GM12874 (cell line): ENCODE measurements at regions not wholly inside any gene's neighbourhood (a gene's known extent, or its start where the extent isn't known, plus 50 kb on each side); places are given as distances from the start of the nearest gene placed in this dataset.

Source experiments
- CTCF ChIP-seq: IDR thresholded peaks from 2 replicates; pipeline ENCODE4 v1.5.1; 2011; ENCODE audit warnings: low read depth, mild to moderate bottlenecking, control low read depth, low read length, moderate library complexity; ENCODE audit not compliant: insufficient read depth

- TF ChIP-seq CTCF: no peak
These were observed 69.5 kb upstream of the SSX2IP start for GRCh38 chr1:84759756-84760155.

GRCh38 chr1:84758968-84759491 lies 68.8 kb upstream of the SSX2IP start:
- TF ChIP-seq CTCF: no peak

GRCh38 chr1:84758476-84758875 lies 68.2 kb upstream of the SSX2IP start:
- TF ChIP-seq CTCF: no peak

- no peak for TF ChIP-seq CTCF
These were observed 67.0 kb upstream of the SSX2IP start for GRCh38 chr1:84757301-84757700.

GRCh38 chr1:84756455-84757082 lies 66.3 kb upstream of the SSX2IP start:
- no peak for TF ChIP-seq CTCF

GRCh38 chr1:84756001-84756400 lies 65.7 kb upstream of the SSX2IP start:
- TF ChIP-seq CTCF: no peak

- TF ChIP-seq CTCF: no peak
These were observed 65.0 kb upstream of the SSX2IP start for GRCh38 chr1:84755216-84755615.
